HFF-Myc (cell line): ENCODE measurements at regions not wholly inside any gene's neighbourhood (a gene's known extent, or its start where the extent isn't known, plus 50 kb on each side); places are given as distances from the start of the nearest gene placed in this dataset.

Experiments used
- DNase-seq: peaks from one replicate; pipeline ENCODE4 v3.0.0-alpha.2; 2011; ENCODE audit warnings: low read depth; ENCODE audit errors: extremely low read depth
- H3K4me3 ChIP-seq: replicated peaks from 2 replicates; pipeline ENCODE4 v1.5.1; 2011; ENCODE audit warnings: low read depth, mild to moderate bottlenecking, control low read depth, low read length
- TF ChIP-seq, protein P1 (sequence below): IDR thresholded peaks from 2 replicates; pipeline ENCODE4 v1.5.1; 2012; ENCODE audit warnings: mild to moderate bottlenecking, low read depth, low read length, control low read depth; ENCODE audit errors: missing control alignments

DNA sequence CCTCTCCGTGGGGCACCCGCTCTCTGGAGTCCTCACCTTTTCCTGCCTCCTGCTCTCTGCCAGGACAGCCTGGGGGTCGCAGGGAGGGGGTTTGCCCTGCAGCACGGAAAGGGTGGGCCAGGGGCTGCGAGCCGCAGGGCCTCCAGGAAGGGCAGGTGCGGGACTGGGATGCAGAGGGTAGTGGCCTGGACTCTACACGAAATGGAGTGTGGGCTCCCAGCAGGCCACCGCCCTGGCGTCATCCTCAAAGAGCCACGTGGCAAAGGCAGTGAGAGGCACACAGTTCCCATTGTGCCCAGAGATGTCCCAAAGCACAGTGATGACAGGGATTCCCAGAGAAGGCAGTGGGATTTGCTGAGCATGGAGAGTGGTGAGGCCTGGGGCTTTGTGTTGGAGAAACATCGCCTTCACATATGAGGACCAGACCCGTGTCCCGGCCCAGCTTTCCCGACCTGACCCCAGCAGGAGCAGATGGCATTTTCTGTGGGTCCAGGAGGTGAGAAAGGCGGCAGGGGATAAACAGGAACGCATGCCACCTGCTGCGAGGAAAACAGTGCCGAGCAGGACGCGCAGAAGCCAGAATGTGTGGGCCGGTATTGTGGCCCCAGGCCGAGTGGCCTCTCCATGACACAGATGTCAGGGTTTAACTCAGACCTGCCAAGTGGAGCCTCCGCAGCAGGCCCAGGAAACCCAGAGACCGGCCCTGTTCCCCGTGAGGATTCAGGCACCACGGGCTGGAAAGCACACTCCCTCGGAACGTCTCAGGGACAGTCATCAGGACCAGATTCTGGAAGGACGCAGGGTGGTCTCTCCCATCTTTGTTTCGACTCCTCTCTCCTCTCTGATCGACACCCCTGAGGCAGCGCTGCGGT lies 855.5 kb upstream of the SALL3 start:
- DNase-seq = no peak
- H3K4me3 ChIP-seq = no peak overlapping the region
- TF ChIP-seq, protein P1, sequence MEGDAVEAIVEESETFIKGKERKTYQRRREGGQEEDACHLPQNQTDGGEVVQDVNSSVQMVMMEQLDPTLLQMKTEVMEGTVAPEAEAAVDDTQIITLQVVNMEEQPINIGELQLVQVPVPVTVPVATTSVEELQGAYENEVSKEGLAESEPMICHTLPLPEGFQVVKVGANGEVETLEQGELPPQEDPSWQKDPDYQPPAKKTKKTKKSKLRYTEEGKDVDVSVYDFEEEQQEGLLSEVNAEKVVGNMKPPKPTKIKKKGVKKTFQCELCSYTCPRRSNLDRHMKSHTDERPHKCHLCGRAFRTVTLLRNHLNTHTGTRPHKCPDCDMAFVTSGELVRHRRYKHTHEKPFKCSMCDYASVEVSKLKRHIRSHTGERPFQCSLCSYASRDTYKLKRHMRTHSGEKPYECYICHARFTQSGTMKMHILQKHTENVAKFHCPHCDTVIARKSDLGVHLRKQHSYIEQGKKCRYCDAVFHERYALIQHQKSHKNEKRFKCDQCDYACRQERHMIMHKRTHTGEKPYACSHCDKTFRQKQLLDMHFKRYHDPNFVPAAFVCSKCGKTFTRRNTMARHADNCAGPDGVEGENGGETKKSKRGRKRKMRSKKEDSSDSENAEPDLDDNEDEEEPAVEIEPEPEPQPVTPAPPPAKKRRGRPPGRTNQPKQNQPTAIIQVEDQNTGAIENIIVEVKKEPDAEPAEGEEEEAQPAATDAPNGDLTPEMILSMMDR = no peak

DNA sequence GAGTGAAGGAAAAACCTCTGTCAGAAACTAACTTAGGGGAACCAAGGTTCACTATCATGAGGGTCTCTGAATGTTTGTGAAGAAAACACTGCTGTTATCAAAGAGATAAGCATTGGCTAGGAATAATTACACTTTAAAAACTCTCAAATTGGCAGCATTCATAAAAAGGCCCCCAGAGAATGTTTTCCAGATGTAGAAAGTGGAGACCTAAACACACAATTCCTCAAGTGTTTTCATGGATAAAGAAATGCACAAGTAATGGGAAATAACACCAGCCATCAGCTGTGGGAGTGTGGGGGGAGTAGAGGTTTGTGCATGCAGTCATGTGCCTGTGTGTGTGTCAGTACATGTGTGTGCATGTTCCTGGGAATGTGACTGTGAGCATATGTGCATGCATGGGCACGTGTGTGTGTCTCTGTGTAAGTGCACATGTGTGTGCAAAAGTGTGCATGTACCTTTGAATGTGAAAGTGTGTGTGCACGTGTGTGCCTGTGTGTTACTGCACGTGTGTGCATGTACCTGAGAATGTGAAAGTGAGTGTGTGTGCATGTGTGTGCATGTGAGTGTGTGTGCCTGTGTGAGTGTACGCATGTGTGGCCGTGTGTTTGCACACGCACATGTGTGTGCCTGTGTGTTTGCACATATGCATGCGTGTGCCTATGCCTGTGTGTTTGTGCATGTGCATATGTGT lies 854.3 kb upstream of the SALL3 start:
- DNase-seq = no peak
- H3K4me3 ChIP-seq = no peak overlapping the region
- TF ChIP-seq, protein P1 = no peak

DNA sequence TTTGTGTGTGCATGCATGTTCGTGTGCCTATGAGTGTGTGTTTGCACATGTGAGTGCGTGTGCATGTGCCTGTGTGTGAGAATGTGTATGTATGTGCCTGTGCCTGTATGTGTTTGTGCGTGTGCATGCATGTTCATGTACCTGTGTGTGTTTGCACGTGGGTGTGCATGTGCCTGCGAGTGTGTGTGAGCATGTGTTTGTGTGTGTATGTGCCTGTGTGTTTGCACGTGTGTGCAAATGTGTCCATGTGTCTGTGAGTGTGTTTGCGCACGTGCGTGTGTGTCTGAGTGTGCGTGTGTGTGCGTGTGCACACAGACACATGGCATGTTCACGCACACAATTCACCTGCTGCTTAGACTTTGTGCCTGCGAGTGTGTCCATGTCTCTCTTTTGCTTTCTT lies 853.5 kb upstream of the SALL3 start:
- DNase-seq = no peak
- H3K4me3 ChIP-seq = no peak overlapping the region
- TF ChIP-seq, protein P1 = no peak

DNA sequence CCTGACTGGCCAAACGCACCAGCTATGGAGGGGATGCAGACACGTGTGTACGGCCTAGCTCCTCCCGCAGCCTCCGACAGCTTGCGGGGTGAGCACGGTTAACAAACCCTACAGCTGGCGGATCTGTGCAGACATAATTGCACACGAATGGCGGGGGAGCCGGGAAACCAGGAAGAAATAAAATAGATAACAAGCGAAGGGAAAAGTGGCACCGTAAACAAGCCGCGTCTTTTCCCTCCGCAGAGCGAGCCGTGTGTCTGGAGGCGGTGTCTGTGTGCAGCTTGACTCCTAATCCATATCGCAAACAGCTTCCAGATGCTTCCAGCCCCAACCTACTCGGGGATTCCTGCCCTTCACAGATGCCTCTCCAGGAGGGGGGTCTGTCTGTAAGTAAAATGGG lies 853.1 kb upstream of the SALL3 start:
- H3K4me3 ChIP-seq = no peak overlapping the region
- TF ChIP-seq, protein P1 = no peak
- DNase-seq = no peak

DNA sequence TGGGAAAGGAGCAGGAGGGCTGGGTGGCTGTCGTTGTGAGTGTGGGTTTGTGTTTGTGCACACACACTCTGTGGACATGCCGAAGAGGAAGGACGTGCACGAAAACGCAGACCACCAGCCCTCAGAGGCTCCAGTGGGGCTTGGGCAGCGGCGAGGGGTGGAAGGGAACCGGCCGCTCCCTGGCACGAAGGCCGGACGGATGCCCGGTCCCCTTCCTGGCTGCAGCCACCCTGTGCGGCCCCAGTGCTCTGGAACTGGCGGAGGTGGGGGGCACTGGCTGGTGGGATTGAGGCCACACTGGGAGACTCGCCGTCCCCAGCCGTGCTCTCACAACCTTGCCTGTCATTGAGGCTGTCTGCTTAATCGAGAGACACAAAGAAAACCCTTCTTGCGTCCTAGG lies 852.6 kb upstream of the SALL3 start:
- no peak overlapping the region for H3K4me3 ChIP-seq
- TF ChIP-seq, protein P1 = no peak

DNA sequence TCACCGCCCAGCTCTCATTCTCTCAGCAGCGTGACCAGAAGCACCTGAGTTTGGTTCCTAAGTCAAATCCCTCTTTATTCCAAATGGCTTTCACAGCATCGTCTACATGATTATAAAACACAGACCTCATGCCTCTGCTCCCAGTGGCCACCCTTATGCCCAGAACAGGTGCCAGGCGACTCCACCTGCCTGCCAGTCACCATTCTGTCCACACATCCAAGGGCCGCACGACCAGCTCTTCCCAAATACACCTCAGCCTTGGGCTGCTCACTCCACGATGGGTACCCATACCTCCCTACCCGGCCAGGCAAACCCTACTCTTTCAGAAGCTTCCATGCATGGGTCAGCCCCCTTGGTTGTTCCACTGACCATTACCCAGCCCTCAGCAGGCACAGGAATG lies 851.6 kb upstream of the SALL3 start:
- TF ChIP-seq, protein P1 = no peak
- H3K4me3 ChIP-seq = no peak overlapping the region
- DNase-seq = no peak

More for the DNA sequence above, 852.6 kb upstream of the SALL3 start:
- DNase-seq = no peak
